Astrocyte (in vitro differentiated cells and primary cell): ENCODE measurements at regions not wholly inside any gene's neighbourhood (a gene's known extent, or its start where the extent isn't known, plus 50 kb on each side); places are given as distances from the start of the nearest gene placed in this dataset.
A peak's percentile ranks its signal among the peaks of the same experiment; 100 is the strongest.
"Not testable (repeated sequence)": the region's sequence is repeated elsewhere in the genome, so short reads cannot be mapped to it uniquely, and the experiment has no call there.

ENCODE experiments used
- DNase-seq: peaks from one replicate; pipeline ENCODE4 v3.0.0-alpha.2; 2010; ENCODE audit warnings: low read depth
- FAIRE-seq: peaks from 2 replicates; lab custom pipeline; 2011; peaks lifted over from hg19 to GRCh38; lab: Jason Lieb, UNC
- H2AFZ ChIP-seq: 2 replicates; pipeline ENCODE4 v1.6.0; 2012; ENCODE audit warnings: low read depth, low read length, inconsistent platforms
- H3K27ac ChIP-seq: 2 replicates; pipeline ENCODE4 v1.5.1; 2011; ENCODE audit warnings: low read depth, low read length, inconsistent platforms
- H3K27me3 ChIP-seq: 2 replicates; pipeline ENCODE4 v1.6.0; 2011; ENCODE audit warnings: low read length, inconsistent platforms; ENCODE audit not compliant: insufficient read depth
- H3K36me3 ChIP-seq: 2 replicates; pipeline ENCODE4 v1.5.1; 2011; ENCODE audit warnings: low read length, inconsistent platforms; ENCODE audit not compliant: insufficient read depth
- H3K4me1 ChIP-seq: 2 replicates; pipeline ENCODE4 v1.5.1; 2011; ENCODE audit warnings: low read length, inconsistent platforms; ENCODE audit not compliant: insufficient read depth
- H3K4me2 ChIP-seq: 2 replicates; pipeline ENCODE4 v1.6.0; 2012; ENCODE audit warnings: low read length, inconsistent platforms
- H3K4me3 ChIP-seq: 2 replicates; pipeline ENCODE4 v1.5.1; 2011; ENCODE audit warnings: low read depth, mild to moderate bottlenecking, low read length, inconsistent platforms; ENCODE audit not compliant: insufficient read depth
- H3K79me2 ChIP-seq: 2 replicates; pipeline ENCODE4 v1.6.0; 2012; ENCODE audit warnings: mild to moderate bottlenecking, low read length, inconsistent platforms; ENCODE audit not compliant: insufficient read depth
- H3K9ac ChIP-seq: 2 replicates; pipeline ENCODE4 v1.6.0; 2012; ENCODE audit warnings: mild to moderate bottlenecking, low read length, inconsistent platforms
- H3K9me3 ChIP-seq: 2 replicates; pipeline ENCODE4 v1.5.1; 2012; ENCODE audit warnings: low read depth, mild to moderate bottlenecking, low read length, inconsistent platforms; ENCODE audit not compliant: insufficient read depth
- H4K20me1 ChIP-seq: 2 replicates; pipeline ENCODE4 v1.6.0; 2012; ENCODE audit warnings: low read length, inconsistent platforms; ENCODE audit not compliant: insufficient read depth
- H3K27ac Mint-ChIP-seq: one replicate; pipeline ENCODE4 v1.8.0; 2021; ENCODE audit warnings: mild to moderate bottlenecking, mixed read lengths; ENCODE audit not compliant: unreplicated experiment
- H3K27me3 Mint-ChIP-seq: one replicate; pipeline ENCODE4 v1.8.0; 2021; ENCODE audit warnings: low read depth, mixed read lengths; ENCODE audit not compliant: unreplicated experiment
- H3K36me3 Mint-ChIP-seq: one replicate; pipeline ENCODE4 v1.8.0; 2021; ENCODE audit warnings: low read depth, mixed read lengths; ENCODE audit not compliant: unreplicated experiment
- H3K4me1 Mint-ChIP-seq: one replicate; pipeline ENCODE4 v1.8.0; 2021; ENCODE audit warnings: low read depth, mixed read lengths; ENCODE audit not compliant: unreplicated experiment
- H3K4me3 Mint-ChIP-seq: one replicate; pipeline ENCODE4 v1.8.0; 2021; ENCODE audit warnings: mild to moderate bottlenecking, moderate library complexity, mixed read lengths; ENCODE audit not compliant: unreplicated experiment
- H3K9me3 Mint-ChIP-seq: one replicate; pipeline ENCODE4 v1.8.0; 2021; ENCODE audit warnings: mild to moderate bottlenecking, mixed read lengths; ENCODE audit not compliant: unreplicated experiment
- CTCF ChIP-seq: IDR thresholded peaks from 2 replicates; pipeline ENCODE4 v1.5.1; 2011; ENCODE audit warnings: low read depth, mild to moderate bottlenecking, inconsistent platforms, low read length, moderate library complexity; ENCODE audit not compliant: insufficient read depth
- EZH2 ChIP-seq: IDR thresholded peaks from 2 replicates; pipeline ENCODE4 v1.6.1; 2012; ENCODE audit warnings: mild to moderate bottlenecking, low read length, inconsistent platforms; ENCODE audit not compliant: insufficient read depth

GRCh38 chrX:88937616-88938015 lies 190.6 kb downstream of the CPXCR1 start:
- Mint-ChIP-seq H3K36me3 (no peaks in the 10 kb centered on the region), H3K4me3 (no peak overlapping the region), H3K27me3 (no peaks in the 10 kb centered on the region), H3K9me3 (no peaks in the 10 kb centered on the region), H3K4me1 (no peaks in the 10 kb centered on the region), H3K27ac (no peak overlapping the region)
- Histone ChIP-seq H4K20me1 (no peaks in the 10 kb centered on the region), H3K4me1 (no peaks in the 10 kb centered on the region), H3K79me2 (no peaks in the 10 kb centered on the region), H3K9me3 (no peaks in the 10 kb centered on the region), H3K27ac (no peak overlapping the region), H3K9ac (no peak overlapping the region), H3K4me2 (no peak overlapping the region), H2AFZ (no peak overlapping the region), H3K36me3 (no peaks in the 10 kb centered on the region), H3K27me3 (no peaks in the 10 kb centered on the region), H3K4me3 (no peak overlapping the region)
- TF ChIP-seq CTCF (no peak), EZH2 (no peak)
- FAIRE-seq (peak; percentile 32), DNase-seq (no peak)

GRCh38 chrX:88940904-88941303 lies 193.9 kb downstream of the CPXCR1 start:
- TF ChIP-seq EZH2: no peak
- FAIRE-seq (no peak), DNase-seq (no peak)
- H3K9me3 Mint-ChIP-seq: no peaks in the 10 kb centered on the region
- Histone ChIP-seq H3K9ac (no peak overlapping the region), H3K9me3 (no peaks in the 10 kb centered on the region), H3K27me3 (no peaks in the 10 kb centered on the region), H3K4me1 (no peaks in the 10 kb centered on the region), H3K27ac (no peak overlapping the region), H3K79me2 (no peaks in the 10 kb centered on the region), H3K4me2 (no peak overlapping the region), H4K20me1 (no peaks in the 10 kb centered on the region), H3K4me3 (no peak overlapping the region), H2AFZ (no peak overlapping the region), H3K36me3 (no peaks in the 10 kb centered on the region)
- no peaks in the 10 kb centered on the region for H3K36me3 Mint-ChIP-seq
- H3K4me1 Mint-ChIP-seq: no peaks in the 10 kb centered on the region
- no peaks in the 10 kb centered on the region for H3K27me3 Mint-ChIP-seq
- H3K4me3 Mint-ChIP-seq: no peak overlapping the region
- no peak overlapping the region for H3K27ac Mint-ChIP-seq

GRCh38 chrX:88944661-88945060 lies 197.6 kb downstream of the CPXCR1 start:
- Histone ChIP-seq H3K4me1 (no peaks in the 10 kb centered on the region), H3K4me2 (no peak overlapping the region), H3K27ac (no peak overlapping the region), H2AFZ (no peak overlapping the region), H3K9ac (no peak overlapping the region), H4K20me1 (no peaks in the 10 kb centered on the region), H3K36me3 (no peaks in the 10 kb centered on the region), H3K79me2 (no peaks in the 10 kb centered on the region), H3K9me3 (no peaks in the 10 kb centered on the region), H3K27me3 (no peaks in the 10 kb centered on the region), H3K4me3 (no peak overlapping the region)
- no peaks in the 10 kb centered on the region for H3K4me1 Mint-ChIP-seq
- H3K9me3 Mint-ChIP-seq: no peaks in the 10 kb centered on the region
- no peaks in the 10 kb centered on the region for H3K36me3 Mint-ChIP-seq
- TF ChIP-seq EZH2: no peak
- TF ChIP-seq CTCF: no peak
- no peak for DNase-seq
- H3K4me3 Mint-ChIP-seq: no peak overlapping the region
- H3K27me3 Mint-ChIP-seq: no peaks in the 10 kb centered on the region
- no peak for FAIRE-seq
- H3K27ac Mint-ChIP-seq: no peak overlapping the region

- H3K36me3 Mint-ChIP-seq: not testable (repeated sequence)
These were observed 209.0 kb downstream of the CPXCR1 start for GRCh38 chrX:88956059-88956458.

More at GRCh38 chrX:88956059-88956458, 209.0 kb downstream of the CPXCR1 start:
- H3K9me3 Mint-ChIP-seq, H4K20me1 ChIP-seq, H3K27me3 Mint-ChIP-seq, H3K4me2 ChIP-seq, DNase-seq, H3K27ac ChIP-seq, H3K9ac ChIP-seq, H3K4me1 Mint-ChIP-seq, H3K36me3 ChIP-seq, H3K4me3 ChIP-seq, H2AFZ ChIP-seq, H3K27me3 ChIP-seq, H3K27ac Mint-ChIP-seq, H3K4me1 ChIP-seq, H3K79me2 ChIP-seq, FAIRE-seq, H3K4me3 Mint-ChIP-seq, H3K9me3 ChIP-seq: not testable (repeated sequence)
